Spleen (tissue), 11 donors: ENCODE measurements at regions not wholly inside any gene's neighbourhood (a gene's known extent, or its start where the extent isn't known, plus 50 kb on each side); places are given as distances from the start of the nearest gene placed in this dataset.

Experiments
- DNase-seq: peaks from one replicate; pipeline ENCODE4 v3.0.0-alpha.2; 2020
- H3K27ac ChIP-seq, 8 donors: fragments of 200-600 bp; sonication (generic) in 7 of 8; 1 replicate in 4 of 8; 2 replicates in 4 of 8; pipeline versions ENCODE4 v1.5.0 to v1.8.0; 2016 to 2021; ENCODE audit warnings: inconsistent platforms in 4 of 8, mild to moderate bottlenecking in 4 of 8, moderate library complexity in 1 of 8
- H3K27me3 ChIP-seq, 7 donors: fragments of 200-600 bp; sonication (generic) in 6 of 7; replicated peaks in 1 of 7; 1 replicate in 4 of 7; 2 replicates in 3 of 7; pipeline versions ENCODE4 v1.5.0 to v1.8.0; 2016 to 2021; ENCODE audit warnings: inconsistent platforms in 3 of 7, mild to moderate bottlenecking in 1 of 7
- H3K36me3 ChIP-seq, 6 donors: fragments of 200-600 bp; sonication (generic) in 5 of 6; 1 replicate in 4 of 6; 2 replicates in 2 of 6; pipeline versions ENCODE4 v1.5.0 to v1.8.0; 2016 to 2021; ENCODE audit warnings: inconsistent platforms in 2 of 6
- H3K4me1 ChIP-seq, 6 donors: fragments of 200-600 bp; sonication (generic) in 5 of 6; 1 replicate in 3 of 6; 2 replicates in 3 of 6; pipeline versions ENCODE4 v1.5.0 to v1.8.0; 2016 to 2021; ENCODE audit warnings: inconsistent platforms in 3 of 6
- H3K4me3 ChIP-seq, 8 donors: fragments of 200-600 bp; sonication (generic) in 7 of 8; 1 replicate in 4 of 8; 2 replicates in 4 of 8; pipeline versions ENCODE4 v1.5.0 to v1.8.0; 2016 to 2021; ENCODE audit warnings: inconsistent platforms in 4 of 8, mild to moderate bottlenecking in 4 of 8, moderate library complexity in 2 of 8
- H3K9me3 ChIP-seq, 8 donors: fragments of 200-600 bp; sonication (generic) in 7 of 8; 1 replicate in 4 of 8; 2 replicates in 4 of 8; pipeline versions ENCODE4 v1.5.0 to v1.8.0; 2016 to 2021; ENCODE audit warnings: inconsistent platforms in 4 of 8
- CTCF ChIP-seq, 11 experiments: fragments of 200-600 bp in 7 of 11; fragments of 450-650 bp in 4 of 11; sonication (generic) in 4 of 11; IDR thresholded peaks in 8 of 11; conservative IDR thresholded peaks in 3 of 11; 1 replicate in 7 of 11; 2 replicates in 4 of 11; pipeline versions ENCODE4 v1.4.0 to v1.8.0; 2016 to 2021; ENCODE audit warnings: antibody characterized with exemption in 11 of 11, inconsistent platforms in 4 of 11, mild to moderate bottlenecking in 1 of 11
- POLR2A ChIP-seq, 3 donors: fragments of 450-650 bp; IDR thresholded peaks; one replicate each; pipeline ENCODE4 v1.5.1; 2017; ENCODE audit warnings: antibody characterized with exemption in 3 of 3, mild to moderate bottlenecking in 1 of 3
- POLR2AphosphoS5 ChIP-seq, 3 donors: sonication (generic); formaldehyde crosslinking; IDR thresholded peaks; one replicate each; pipeline ENCODE4 v1.5.1; 2017; ENCODE audit warnings: antibody characterized with exemption in 3 of 3
- WGBS, 5 donors: extraction: QIAGEN DNeasy Blood & Tissue Kit in 3 of 5; methylation state at CpG; one replicate each; pipeline versions ENCODE4 v1.1.5 to v1.1.7; 2013 to 2018; 5-methylcytosine and 5-hydroxymethylcytosine counted together
- intact Hi-C: fragments of 100-400 bp; cut with DNase I; formaldehyde crosslinking; loops from one replicate; pipeline ENCODE4 v1.15.0; 2023; ENCODE audit warnings: low total_unique reads
- donor health status: healthy with polysubstance abuse.
- donor health status: DM: no; HTN: no; CAD: no; lungs with moderate emphysema.
- donor health status: DM: no; HTN: no; CAD: no.
- donor health status: Bipolar disorder and iron deficiency.
- donor health status: healthy.
- donor health status: DM: no; HTN: no; CAD: no.
- donor health status: DM: yes; HTN: yes; CAD: no.

- Histone ChIP-seq H3K4me3 (no peak overlapping the region), H3K36me3 (no peaks in the 10 kb centered on the region), H3K9me3 (no peaks in the 10 kb centered on the region), H3K27ac (no peak overlapping the region), H3K27me3 (no peaks in the 10 kb centered on the region), H3K4me1 (no peaks in the 10 kb centered on the region)
- 45 to 76% (median 60%) methylated on average over 1 of the region's 1 CpG for WGBS, 5 donors
- TF ChIP-seq CTCF (IDR thresholded peaks at IDR 0.05 in 8 of 11, conservative IDR thresholded peaks at IDR 0.05 in 3 of 11) (no peak), POLR2AphosphoS5 (IDR thresholded peaks at IDR 0.05) (no peak), POLR2A (IDR thresholded peaks at IDR 0.05) (no peak)
- no peak for DNase-seq
- intact Hi-C loops, result no loop called here
These were observed 1459.5 kb upstream of the SPRY2 start for GRCh38 chr13:81800433-81800832.

GRCh38 chr13:81795710-81796109, 1454.8 kb upstream of the SPRY2 start:
- intact Hi-C loops, result no loop called here
- H3K4me1 ChIP-seq, result no peaks in the 10 kb centered on the region
- no peak overlapping the region for H3K27ac ChIP-seq
- DNase-seq, result no peak
- no peak overlapping the region for H3K4me3 ChIP-seq
- H3K9me3 ChIP-seq, result no peaks in the 10 kb centered on the region
- 32 to 51% (median 38%) methylated on average over 1 of the region's 1 CpG for WGBS, 5 donors
- TF ChIP-seq POLR2AphosphoS5 (IDR thresholded peaks at IDR 0.05) (no peak), POLR2A (IDR thresholded peaks at IDR 0.05) (no peak), CTCF (IDR thresholded peaks at IDR 0.05 in 8 of 11, conservative IDR thresholded peaks at IDR 0.05 in 3 of 11) (no peak)
- no peaks in the 10 kb centered on the region for H3K36me3 ChIP-seq
- no peaks in the 10 kb centered on the region for H3K27me3 ChIP-seq

- Histone ChIP-seq H3K9me3 (peaks cover 0 to 6% (median 0%) of the 10 kb centered on the region in 8 donors), H3K36me3 (no peaks in the 10 kb centered on the region), H3K4me1 (no peaks in the 10 kb centered on the region), H3K27ac (no peak overlapping the region), H3K4me3 (no peak overlapping the region), H3K27me3 (no peaks in the 10 kb centered on the region)
- no peak for DNase-seq
- 46 to 67% (median 59%) methylated on average over 1 of the region's 1 CpG for WGBS, 5 donors
- no peak for TF ChIP-seq POLR2AphosphoS5 (IDR thresholded peaks at IDR 0.05)
- TF ChIP-seq POLR2A (IDR thresholded peaks at IDR 0.05), result no peak
- no peak for TF ChIP-seq CTCF (IDR thresholded peaks at IDR 0.05 in 8 of 11, conservative IDR thresholded peaks at IDR 0.05 in 3 of 11)
- intact Hi-C loops, result no loop called here
These were observed 1450.7 kb upstream of the SPRY2 start for GRCh38 chr13:81791641-81792040.

GRCh38 chr13:81781471-81781870, 1440.5 kb upstream of the SPRY2 start:
- WGBS, 5 donors, result 65 to 85% (median 73%) methylated on average over 3 of the region's 3 CpGs
- Histone ChIP-seq H3K27ac (no peak overlapping the region), H3K4me3 (no peak overlapping the region), H3K4me1 (no peaks in the 10 kb centered on the region), H3K36me3 (no peaks in the 10 kb centered on the region), H3K27me3 (no peaks in the 10 kb centered on the region), H3K9me3 (peaks cover 0 to 4% (median 0%) of the 10 kb centered on the region in 8 donors)
- no peak for TF ChIP-seq CTCF (IDR thresholded peaks at IDR 0.05 in 8 of 11, conservative IDR thresholded peaks at IDR 0.05 in 3 of 11)
- TF ChIP-seq POLR2AphosphoS5 (IDR thresholded peaks at IDR 0.05), result no peak
- TF ChIP-seq POLR2A (IDR thresholded peaks at IDR 0.05), result no peak
- intact Hi-C loops, result no loop called here
- no peak for DNase-seq
